Astrocyte (in vitro differentiated cells and primary cell): ENCODE measurements at regions not wholly inside any gene's neighbourhood (a gene's known extent, or its start where the extent isn't known, plus 50 kb on each side); places are given as distances from the start of the nearest gene placed in this dataset.

Experiments used
- CTCF ChIP-seq: IDR thresholded peaks from 2 replicates; pipeline ENCODE4 v1.5.1; 2011; ENCODE audit warnings: low read depth, mild to moderate bottlenecking, inconsistent platforms, low read length, moderate library complexity; ENCODE audit not compliant: insufficient read depth
- EZH2 ChIP-seq: IDR thresholded peaks from 2 replicates; pipeline ENCODE4 v1.6.1; 2012; ENCODE audit warnings: mild to moderate bottlenecking, low read length, inconsistent platforms; ENCODE audit not compliant: insufficient read depth

- TF ChIP-seq CTCF (no peak), EZH2 (no peak)
These were observed 642.8 kb downstream of the KCNT2 start for GRCh38 chr1:195965475-195965874.
